HG03159 (cell line): ENCODE measurements at regions not wholly inside any gene's neighbourhood (a gene's known extent, or its start where the extent isn't known, plus 50 kb on each side); places are given as distances from the start of the nearest gene placed in this dataset.
A peak's percentile ranks its signal among the peaks of the same experiment; 100 is the strongest.
"Not testable (repeated sequence)": the region's sequence is repeated elsewhere in the genome, so short reads cannot be mapped to it uniquely, and the experiment has no call there.

Source experiments
- ATAC-seq: cut with Tn5 transposase; IDR thresholded peaks from one replicate; pipeline ENCODE4 v1.9.1; 2021; ENCODE audit warnings: mild to moderate bottlenecking, moderate library complexity; ENCODE audit not compliant: unreplicated experiment

GRCh38 chr4:99763635-99764101 lies 53.0 kb upstream of the DAPP1 start:
- no peak for ATAC-seq

DNA sequence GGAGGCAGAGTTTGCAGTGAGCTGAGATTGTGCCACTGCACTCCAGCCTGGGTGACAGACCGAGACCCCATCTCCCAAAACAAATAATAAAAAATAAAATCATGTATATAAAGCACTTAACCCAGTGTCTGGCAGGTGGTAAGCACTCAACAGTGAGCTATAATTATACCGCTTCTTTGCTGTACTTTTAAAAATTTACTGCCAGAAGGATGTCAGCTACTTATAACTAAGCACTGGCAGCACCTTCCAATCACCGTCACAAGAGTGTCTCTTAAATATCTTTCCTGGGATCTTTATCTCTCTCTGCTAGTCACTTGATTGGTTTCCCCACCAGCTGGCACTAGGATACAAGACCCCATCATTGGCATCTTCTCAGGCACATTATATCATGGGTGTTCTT lies 53.9 kb upstream of the DAPP1 start:
- ATAC-seq = no peak

GRCh38 chr4:99759988-99760387 lies 56.6 kb upstream of the DAPP1 start:
- ATAC-seq = no peak

GRCh38 chr4:99759346-99759984 lies 57.2 kb upstream of the DAPP1 start:
- no peak for ATAC-seq

DNA sequence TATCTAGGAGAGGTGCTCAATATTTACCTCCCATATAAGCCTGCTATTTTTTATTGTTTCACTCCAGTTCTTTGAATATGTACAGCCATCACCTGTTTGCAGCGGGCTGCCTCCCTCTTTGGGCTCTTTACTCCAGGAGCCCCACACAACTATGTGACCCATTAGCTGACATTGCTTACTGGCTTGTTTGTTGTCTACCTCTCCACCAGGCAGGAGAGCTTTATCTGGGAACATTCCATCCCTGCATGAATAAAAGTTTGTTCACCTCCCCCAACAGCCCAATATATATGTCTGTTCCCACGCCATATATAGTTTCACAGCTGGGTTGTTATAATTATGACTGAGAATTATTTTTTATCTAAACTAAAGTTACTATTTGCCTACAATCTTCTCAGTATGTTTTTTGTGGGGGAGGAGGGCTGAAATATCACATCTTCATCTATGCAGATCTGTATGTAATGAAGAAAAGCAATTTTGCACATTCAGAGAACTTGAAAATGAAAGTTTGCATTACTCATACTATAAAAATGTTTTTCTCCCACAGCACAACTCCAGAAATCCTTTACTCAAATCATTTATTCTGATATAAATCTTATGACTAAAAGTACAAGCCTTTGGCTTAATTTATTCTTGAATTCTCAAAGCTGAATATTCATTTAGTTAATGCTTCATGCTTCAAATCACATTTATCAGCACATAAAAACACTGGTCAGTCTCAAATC lies 61.2 kb upstream of the DAPP1 start:
- ATAC-seq = no peak

- ATAC-seq = no peak
These were observed 61.9 kb upstream of the DAPP1 start for GRCh38 chr4:99754756-99755155.

DNA sequence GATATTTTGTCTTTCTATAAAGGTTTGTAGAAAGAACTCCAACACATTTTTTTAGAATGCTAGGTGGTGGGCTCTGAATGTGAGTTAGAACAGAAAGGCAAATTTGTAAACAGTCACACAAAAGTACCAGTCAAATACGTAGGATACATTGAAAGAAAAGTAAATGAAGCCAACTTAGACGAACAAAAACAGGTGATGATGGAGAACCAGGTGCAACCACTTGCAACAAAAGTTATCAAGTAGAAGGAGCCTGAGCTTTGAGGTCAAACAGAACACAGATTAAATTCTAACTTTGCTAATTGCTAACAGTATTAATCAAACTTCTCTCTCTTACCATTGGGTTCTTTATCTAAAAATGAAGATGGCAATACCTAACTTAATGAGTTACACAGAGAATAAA lies 62.7 kb upstream of the DAPP1 start:
- ATAC-seq = no peak

GRCh38 chr4:99749445-99750391 lies 66.9 kb upstream of the DAPP1 start:
- ATAC-seq = peak; percentile 50

- ATAC-seq = no peak
These were observed 70.2 kb upstream of the DAPP1 start for GRCh38 chr4:99746443-99746842.

GRCh38 chr4:99736846-99737245 lies 79.2 kb upstream of the C4orf54 start:
- ATAC-seq = no peak

GRCh38 chr4:99735822-99736221 lies 78.2 kb upstream of the C4orf54 start:
- ATAC-seq = no peak

- no peak for ATAC-seq
These were observed 77.1 kb upstream of the C4orf54 start for GRCh38 chr4:99734583-99735322.

DNA sequence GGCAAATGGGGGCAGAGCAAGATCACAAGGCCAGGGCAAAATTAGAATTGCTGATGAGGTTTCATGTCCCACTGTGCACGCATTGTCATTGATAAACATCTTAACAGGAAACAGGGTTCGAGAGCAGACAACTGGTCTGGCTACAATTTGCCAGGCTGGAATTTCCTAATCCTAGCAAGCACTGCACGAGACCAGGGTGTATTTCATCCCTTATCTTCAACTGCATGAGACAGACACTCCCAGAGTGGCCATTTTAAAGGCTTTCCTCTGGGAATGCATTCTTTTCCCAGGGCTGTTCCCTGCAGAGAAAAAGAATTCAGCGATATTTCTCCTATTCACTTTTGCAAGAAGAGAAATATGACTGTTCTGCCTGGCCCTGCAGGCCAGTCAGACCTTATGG lies 75.8 kb upstream of the C4orf54 start:
- ATAC-seq = not testable (repeated sequence)

DNA sequence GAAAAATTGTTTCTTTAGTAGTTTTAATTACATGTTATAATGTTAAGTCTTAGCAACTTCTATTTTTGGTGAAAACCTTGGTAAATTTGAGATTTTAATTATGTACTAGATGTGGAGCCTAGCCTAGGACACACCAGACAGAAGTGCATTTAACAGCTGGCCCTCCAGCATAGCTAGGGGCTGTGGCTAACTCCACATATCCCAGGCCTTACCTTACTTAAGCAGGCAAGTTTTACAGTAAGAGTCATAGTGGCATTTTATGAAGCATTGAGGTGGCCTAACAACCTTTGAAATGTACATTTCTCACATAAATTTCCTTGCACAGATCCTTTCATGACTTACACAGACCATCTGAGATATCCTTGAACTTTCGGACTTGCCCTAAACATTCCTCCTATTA lies 71.6 kb upstream of the C4orf54 start:
- ATAC-seq = no peak

- no peak for ATAC-seq
These were observed 66.4 kb upstream of the C4orf54 start for GRCh38 chr4:99724067-99724466.

DNA sequence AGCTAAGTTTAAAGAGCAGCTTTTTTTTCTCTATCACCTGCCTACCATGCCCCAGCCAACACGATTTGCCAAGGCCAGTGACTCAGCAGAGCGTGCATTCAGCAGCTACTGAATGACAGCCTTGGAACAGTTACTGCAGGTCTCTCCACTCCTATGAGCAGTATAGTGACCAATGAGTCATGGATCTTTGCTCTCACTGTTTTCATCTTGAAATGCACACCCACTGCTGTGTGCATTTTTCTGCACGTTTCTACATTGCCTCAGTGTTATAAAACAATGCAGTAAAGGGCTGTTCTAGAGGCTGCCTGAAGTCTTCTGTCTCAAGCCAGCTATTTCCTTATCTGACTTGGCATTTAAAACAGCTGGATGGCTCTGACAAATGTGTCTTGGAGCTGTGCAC lies 66.0 kb upstream of the C4orf54 start:
- no peak for ATAC-seq

- no peak for ATAC-seq
These were observed 65.1 kb upstream of the C4orf54 start for GRCh38 chr4:99722725-99723124.

DNA sequence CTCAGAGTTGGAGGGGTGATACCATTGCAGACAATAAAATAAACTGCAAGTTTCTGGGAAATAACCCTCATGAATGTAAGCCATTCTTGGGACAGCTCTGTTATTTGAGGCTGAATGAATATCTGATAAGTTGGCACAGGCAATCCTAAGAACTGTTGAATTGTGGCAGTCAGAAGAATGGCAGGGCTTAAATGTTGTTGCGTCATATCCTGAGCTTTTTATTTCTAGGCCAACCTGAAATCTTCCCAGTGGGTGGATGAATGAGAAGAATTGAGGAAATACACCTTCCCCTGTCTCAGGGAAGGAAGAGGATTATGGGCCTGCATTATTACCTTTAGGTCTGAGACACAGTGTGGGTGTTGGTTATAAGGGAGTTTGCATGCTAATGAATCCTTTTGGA lies 64.4 kb upstream of the C4orf54 start:
- no peak for ATAC-seq

DNA sequence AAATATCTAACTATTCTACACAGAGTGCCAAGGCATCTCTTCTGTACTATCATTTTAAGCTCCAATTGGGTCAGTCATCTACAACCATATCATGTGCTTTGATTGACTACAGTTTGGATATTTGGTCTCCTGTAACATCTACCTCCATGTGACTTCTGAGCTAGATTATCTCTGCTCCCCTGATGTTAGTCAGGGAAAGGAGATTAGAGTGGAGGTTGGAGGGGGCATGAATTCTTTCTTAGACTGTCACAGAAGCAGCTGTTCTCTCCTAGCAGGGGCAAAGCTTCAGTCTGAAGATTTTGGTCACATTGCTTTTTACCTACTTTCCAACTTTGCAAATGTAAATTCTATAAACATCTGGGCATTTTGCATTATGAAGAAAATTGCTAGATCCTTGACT lies 62.6 kb upstream of the C4orf54 start:
- no peak for ATAC-seq

DNA sequence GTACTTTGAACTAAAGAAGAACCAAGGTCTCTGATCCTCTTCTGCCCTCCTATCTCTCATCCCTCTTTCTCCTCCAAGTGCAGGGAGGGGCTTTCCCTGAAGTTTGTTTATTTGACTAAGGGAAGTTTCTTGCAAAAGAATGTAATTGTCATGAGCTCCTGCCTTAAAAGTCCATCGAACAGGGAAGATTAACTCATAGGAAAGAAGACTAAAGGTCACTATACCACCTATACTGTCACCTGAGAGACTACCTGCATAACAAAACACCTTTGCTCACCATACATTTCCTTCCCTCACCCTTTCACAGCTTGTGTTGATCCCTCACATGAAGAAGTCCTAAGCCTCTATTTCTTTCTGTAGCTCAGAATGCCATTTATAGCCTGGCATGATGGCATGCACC lies 59.4 kb upstream of the C4orf54 start:
- no peak for ATAC-seq

GRCh38 chr4:99715286-99715685 lies 57.7 kb upstream of the C4orf54 start:
- ATAC-seq = no peak
